ENCODE measurements at regions not wholly inside any gene's neighbourhood (a gene's known extent, or its start where the extent isn't known, plus 50 kb on each side); places are given as distances from the start of the nearest gene placed in this dataset.

- TF ChIP-seq CTCF (IDR thresholded peaks at IDR 0.05): no peak
- no peak for TF ChIP-seq POLR2AphosphoS5 (IDR thresholded peaks at IDR 0.05; ENCODE audit: low read depth, low read length)
- TF ChIP-seq SIN3A (IDR thresholded peaks at IDR 0.05; ENCODE audit: borderline replicate concordance, insufficient read depth, low read depth, low read length): no peak
These were observed 655.6 kb downstream of the SORCS1 start for GRCh38 chr10:106508950-106509349.

Data from Panc1 (cell line).